ENCODE measurements at regions not wholly inside any gene's neighbourhood (a gene's known extent, or its start where the extent isn't known, plus 50 kb on each side); places are given as distances from the start of the nearest gene placed in this dataset.
A peak's percentile ranks its signal among the peaks of the same experiment; 100 is the strongest.
"Not testable (repeated sequence)": the region's sequence is repeated elsewhere in the genome, so short reads cannot be mapped to it uniquely, and the experiment has no call there.

GRCh38 chrX:38939067-38939466 lies 137.8 kb downstream of the MID1IP1 start:
- no peak for DNase-seq (ENCODE audit: low read depth in 2 of 2)

- no peak for DNase-seq (ENCODE audit: low read depth in 2 of 2)
These were observed 139.3 kb downstream of the MID1IP1 start for GRCh38 chrX:38940547-38940946.

- DNase-seq (ENCODE audit: low read depth in 2 of 2): no peak
These were observed 140.4 kb downstream of the MID1IP1 start for GRCh38 chrX:38941675-38942074.

GRCh38 chrX:38943120-38943519 lies 141.9 kb downstream of the MID1IP1 start:
- DNase-seq (ENCODE audit: low read depth in 2 of 2): no peak

- DNase-seq (ENCODE audit: low read depth in 2 of 2): no peak
These were observed 146.8 kb downstream of the MID1IP1 start for GRCh38 chrX:38948046-38948445.

GRCh38 chrX:38954520-38954919 lies 153.3 kb downstream of the MID1IP1 start:
- no peak for DNase-seq (ENCODE audit: low read depth in 2 of 2)

GRCh38 chrX:38959736-38960135 lies 158.5 kb downstream of the MID1IP1 start:
- no peak for DNase-seq (ENCODE audit: low read depth in 2 of 2)

GRCh38 chrX:38960137-38960536 lies 158.9 kb downstream of the MID1IP1 start:
- DNase-seq (ENCODE audit: low read depth in 2 of 2): no peak

- DNase-seq (ENCODE audit: low read depth in 2 of 2): no peak
These were observed 160.7 kb downstream of the MID1IP1 start for GRCh38 chrX:38961936-38962335.

- DNase-seq (ENCODE audit: low read depth in 2 of 2): not testable (repeated sequence)
These were observed 162.0 kb downstream of the MID1IP1 start for GRCh38 chrX:38963244-38963643.

GRCh38 chrX:38965888-38966287 lies 164.6 kb downstream of the MID1IP1 start:
- no peak for DNase-seq (ENCODE audit: low read depth in 2 of 2)

GRCh38 chrX:38968344-38969216 lies 167.3 kb downstream of the MID1IP1 start:
- DNase-seq (ENCODE audit: low read depth in 2 of 2): no peak

- DNase-seq (ENCODE audit: low read depth in 2 of 2): no peak
These were observed 168.8 kb downstream of the MID1IP1 start for GRCh38 chrX:38970074-38970473.

GRCh38 chrX:38970845-38971244 lies 169.6 kb downstream of the MID1IP1 start:
- DNase-seq (ENCODE audit: low read depth in 2 of 2): peak; percentile 1 to 20

- no peak for DNase-seq (ENCODE audit: low read depth in 2 of 2)
These were observed 172.1 kb downstream of the MID1IP1 start for GRCh38 chrX:38973322-38973721.

- DNase-seq (ENCODE audit: low read depth in 2 of 2): no peak
These were observed 173.3 kb downstream of the MID1IP1 start for GRCh38 chrX:38974542-38974941.

GRCh38 chrX:38975368-38975942 lies 174.2 kb downstream of the MID1IP1 start:
- DNase-seq (ENCODE audit: low read depth in 2 of 2): no peak

- DNase-seq (ENCODE audit: low read depth in 2 of 2): no peak
These were observed 181.1 kb downstream of the MID1IP1 start for GRCh38 chrX:38982370-38982769.

- DNase-seq (ENCODE audit: low read depth in 2 of 2): no peak
These were observed 181.6 kb downstream of the MID1IP1 start for GRCh38 chrX:38982843-38983242.

GRCh38 chrX:38985375-38985774 lies 184.1 kb downstream of the MID1IP1 start:
- no peak for DNase-seq (ENCODE audit: low read depth in 2 of 2)

GRCh38 chrX:38985945-38986344 lies 184.7 kb downstream of the MID1IP1 start:
- DNase-seq (ENCODE audit: low read depth in 2 of 2): no peak

GRCh38 chrX:38986586-38986985 lies 185.3 kb downstream of the MID1IP1 start:
- no peak for DNase-seq (ENCODE audit: low read depth in 2 of 2)

- no peak for DNase-seq (ENCODE audit: low read depth in 2 of 2)
These were observed 186.0 kb downstream of the MID1IP1 start for GRCh38 chrX:38987198-38987651.
